ENCODE measurements at regions not wholly inside any gene's neighbourhood (a gene's known extent, or its start where the extent isn't known, plus 50 kb on each side); places are given as distances from the start of the nearest gene placed in this dataset.

- TF ChIP-seq CTCF (IDR thresholded peaks at IDR 0.05) (no peak), POLR2A (IDR thresholded peaks at IDR 0.05) (no peak)
These were observed 115.0 kb downstream of the TMEM26 start for GRCh38 chr10:61338146-61338545.

Data from right lobe of liver (tissue), 4 donors.